GM19023 (cell line): ENCODE measurements at regions not wholly inside any gene's neighbourhood (a gene's known extent, or its start where the extent isn't known, plus 50 kb on each side); places are given as distances from the start of the nearest gene placed in this dataset.
"Not testable (repeated sequence)": the region's sequence is repeated elsewhere in the genome, so short reads cannot be mapped to it uniquely, and the experiment has no call there.

ENCODE experiments used
- ATAC-seq: cut with Tn5 transposase; IDR thresholded peaks from one replicate; pipeline ENCODE4 v1.9.1; 2021; ENCODE audit warnings: mild to moderate bottlenecking, moderate library complexity; ENCODE audit not compliant: unreplicated experiment

DNA sequence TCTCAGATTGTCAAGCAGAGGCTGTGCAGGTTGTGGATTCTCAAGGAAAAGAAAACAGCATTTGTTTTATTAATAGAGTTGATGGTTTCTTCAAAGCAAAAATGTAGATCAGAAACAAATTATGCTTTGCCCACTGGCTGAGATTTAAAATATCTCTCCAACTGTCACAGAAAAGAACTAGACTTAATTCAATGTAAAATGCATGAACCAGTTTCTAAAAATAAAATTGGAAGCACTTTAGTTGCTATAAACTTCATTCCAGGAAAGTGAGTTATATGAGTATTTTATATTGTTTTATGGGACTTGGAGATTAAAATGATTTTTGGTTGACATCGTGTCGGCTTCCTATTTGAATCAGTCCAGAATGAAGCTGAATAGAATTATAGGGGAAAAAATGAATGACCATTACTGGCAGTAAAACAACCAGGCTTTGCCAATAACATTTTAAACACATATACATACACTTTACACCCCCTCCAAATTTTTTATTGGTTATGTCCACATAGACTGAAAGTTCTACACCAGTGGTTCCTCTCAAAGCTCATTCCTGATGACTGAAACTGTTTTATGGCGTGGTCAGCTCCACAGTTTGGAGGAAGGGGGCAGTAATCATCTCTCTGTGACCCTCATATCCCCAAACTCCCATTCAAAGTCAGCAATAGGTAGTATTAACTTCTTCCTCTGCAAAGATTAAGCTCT, 55.5 kb upstream of the DAAM1 start:
- ATAC-seq: no peak

DNA sequence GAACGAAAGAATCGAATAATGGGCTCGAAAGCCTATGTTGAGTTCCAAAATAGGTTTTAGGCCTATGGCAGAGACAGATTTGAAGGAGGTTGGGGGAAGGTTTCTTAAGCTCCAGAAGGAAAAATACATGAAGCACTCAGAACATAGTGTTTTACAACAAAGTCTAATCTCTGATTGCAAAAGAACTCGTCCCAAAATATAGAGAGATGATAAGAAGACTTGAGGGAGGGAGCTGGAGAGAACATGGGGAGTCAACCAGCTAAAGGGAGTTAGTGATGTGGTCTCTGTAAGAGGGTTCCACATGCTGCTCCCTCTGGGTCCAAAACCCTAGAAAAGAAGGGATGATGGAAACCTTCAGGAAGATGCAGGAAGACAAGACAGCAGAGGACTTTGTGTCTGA, 54.8 kb upstream of the DAAM1 start:
- ATAC-seq: no peak

DNA sequence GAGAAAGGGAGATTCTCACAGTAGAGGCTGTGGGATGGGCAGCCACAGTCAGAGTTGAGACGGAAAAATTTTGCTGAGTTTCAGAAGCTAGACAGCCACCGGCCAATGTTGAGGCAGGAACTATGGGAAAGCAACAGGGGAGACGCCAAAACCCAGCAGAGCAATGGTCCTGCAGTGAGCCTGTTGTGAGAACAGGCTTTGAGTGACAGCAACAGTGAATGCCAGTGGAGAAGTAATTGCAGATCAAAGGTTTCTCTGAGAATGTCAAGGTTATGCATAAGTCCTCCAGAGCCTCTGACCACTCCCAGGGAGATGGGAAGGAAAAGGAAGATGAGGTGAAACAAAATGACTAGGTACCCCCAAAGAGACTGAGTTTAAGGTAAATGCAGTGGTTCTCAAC, 54.2 kb upstream of the DAAM1 start:
- no peak for ATAC-seq

DNA sequence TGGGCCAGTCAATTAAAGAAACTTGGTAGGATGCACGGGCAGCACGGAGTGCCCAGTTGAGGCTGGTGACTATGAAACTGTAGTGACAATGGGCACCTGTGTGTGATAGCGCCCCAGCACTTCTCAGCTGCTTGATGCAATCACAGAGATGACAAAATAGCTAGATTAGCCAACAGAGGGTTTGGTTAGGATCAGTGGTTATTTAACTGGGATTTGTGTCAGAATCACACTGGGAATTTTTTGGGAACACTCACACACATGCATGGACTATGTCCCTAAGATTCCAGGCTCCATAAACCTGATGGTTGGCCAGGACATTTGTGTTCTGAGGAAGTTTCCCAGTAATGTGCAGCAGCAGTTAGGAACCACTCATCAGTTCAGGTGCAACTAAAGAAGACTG, 51.2 kb upstream of the DAAM1 start:
- ATAC-seq: no peak

DNA sequence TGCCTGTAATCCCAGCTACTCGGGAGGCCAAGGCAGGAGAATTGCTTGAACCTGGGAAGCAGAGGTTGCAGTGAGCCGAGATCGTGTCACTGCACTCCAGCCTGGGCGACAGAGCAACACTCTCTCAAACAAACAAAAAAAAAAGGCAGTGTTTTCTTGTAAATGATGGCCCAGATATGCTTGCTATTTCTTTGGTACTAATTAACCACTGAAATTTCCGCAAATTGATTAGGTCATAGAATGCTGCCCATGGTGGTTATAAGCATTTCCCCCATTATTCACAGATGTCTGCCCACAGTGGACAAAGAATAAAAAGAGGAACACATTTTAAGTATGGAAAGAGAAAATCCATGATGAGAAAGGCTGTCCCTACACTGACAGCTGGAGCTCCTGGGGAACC, 49.9 kb upstream of the DAAM1 start:
- not testable (repeated sequence) for ATAC-seq
